Stimulated activated CD4-positive, alpha-beta T cell treated with anti-CD3 and anti-CD28 coated beads, Interleukin-1b, Interleukin-23, amount 100 ng/mL, for 48 hours (primary cell): ENCODE measurements at regions not wholly inside any gene's neighbourhood (a gene's known extent, or its start where the extent isn't known, plus 50 kb on each side); places are given as distances from the start of the nearest gene placed in this dataset.

Experiments used
- DNase-seq: peaks from one replicate; pipeline ENCODE4 v3.0.0-alpha.2; 2020

DNA sequence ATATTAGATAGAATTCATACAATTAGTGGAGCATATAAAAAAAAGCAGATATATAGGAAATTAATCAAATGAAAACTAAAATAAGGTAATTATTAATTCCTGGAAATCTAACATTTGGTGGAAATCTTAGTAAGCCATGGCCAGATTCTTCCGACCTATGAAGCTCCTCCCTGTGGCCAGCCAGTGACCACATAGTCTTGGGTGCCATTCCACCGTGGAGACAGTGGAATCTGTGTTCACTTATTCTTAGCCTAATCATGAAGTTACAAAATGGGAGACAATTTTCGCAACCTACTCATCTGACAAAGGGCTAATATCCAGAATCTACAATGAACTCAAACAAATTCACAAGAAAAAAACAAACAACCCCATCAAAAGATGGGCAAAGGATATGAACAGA, 241.9 kb upstream of the FLRT2 start:
- no peak for DNase-seq

DNA sequence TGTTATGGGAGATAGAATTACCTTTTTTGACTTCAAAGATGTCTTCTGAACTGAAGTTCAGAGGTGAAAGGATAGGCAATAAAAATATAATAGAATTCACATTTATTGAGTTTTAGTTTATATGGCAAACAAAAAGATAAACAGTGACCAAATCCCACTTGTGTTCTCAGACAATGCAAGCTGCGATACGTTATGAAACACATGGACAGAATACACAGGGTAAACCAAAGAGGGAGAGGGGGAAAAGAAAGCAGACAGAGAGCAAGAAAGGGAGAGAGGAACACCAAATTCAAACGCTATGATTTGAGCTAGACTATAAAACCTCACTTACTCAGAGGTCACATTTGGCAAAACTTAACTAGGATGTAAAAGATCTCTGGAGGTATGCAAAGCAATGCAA, 238.2 kb upstream of the FLRT2 start:
- no peak for DNase-seq

DNA sequence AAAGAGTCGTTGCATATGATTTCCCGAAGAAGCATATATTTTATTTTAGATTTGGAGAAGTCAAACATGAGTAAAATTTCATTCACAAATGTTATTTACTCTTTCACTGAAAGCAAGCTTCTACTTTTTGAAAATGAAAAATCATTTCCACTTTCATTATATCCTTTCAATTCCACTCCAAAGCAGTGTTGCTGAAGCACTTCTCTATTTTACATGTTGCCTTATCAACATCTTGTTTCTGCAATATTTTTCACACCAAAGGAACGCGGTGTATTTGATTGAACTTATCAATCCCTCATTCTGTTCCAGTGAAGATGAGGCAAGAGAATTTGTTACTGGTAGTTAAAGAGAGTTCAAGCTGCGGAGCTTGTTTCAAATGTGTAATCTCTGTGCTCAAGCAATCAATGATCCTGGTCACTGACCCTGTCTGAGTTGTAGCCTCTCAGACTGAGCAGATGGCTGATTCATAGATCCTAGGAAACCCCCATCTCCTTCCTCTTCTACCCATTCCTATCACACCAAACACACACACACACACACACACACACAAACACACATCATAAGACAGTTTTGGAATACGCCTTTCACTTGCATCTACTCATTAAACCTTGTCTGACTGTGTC, 236.2 kb upstream of the FLRT2 start:
- no peak for DNase-seq

DNA sequence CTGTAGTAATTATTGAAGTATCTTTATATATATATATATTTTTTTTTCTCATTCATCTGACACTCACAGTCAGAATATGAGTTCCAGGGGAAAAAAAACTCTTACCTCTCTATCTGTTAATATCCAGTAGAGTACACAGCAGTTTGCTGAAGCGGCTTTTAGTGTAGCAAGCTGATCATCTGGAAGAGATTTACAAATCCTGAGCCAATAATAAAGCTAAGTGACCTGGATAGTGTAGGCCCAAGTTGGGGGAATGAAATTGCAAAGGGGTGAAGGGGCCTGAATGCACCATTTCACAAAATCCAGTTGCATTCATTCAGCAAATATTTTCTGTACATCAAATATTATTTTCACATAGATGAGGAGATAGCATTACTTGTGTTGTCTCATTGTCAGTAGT, 234.6 kb upstream of the FLRT2 start:
- DNase-seq, result no peak

DNA sequence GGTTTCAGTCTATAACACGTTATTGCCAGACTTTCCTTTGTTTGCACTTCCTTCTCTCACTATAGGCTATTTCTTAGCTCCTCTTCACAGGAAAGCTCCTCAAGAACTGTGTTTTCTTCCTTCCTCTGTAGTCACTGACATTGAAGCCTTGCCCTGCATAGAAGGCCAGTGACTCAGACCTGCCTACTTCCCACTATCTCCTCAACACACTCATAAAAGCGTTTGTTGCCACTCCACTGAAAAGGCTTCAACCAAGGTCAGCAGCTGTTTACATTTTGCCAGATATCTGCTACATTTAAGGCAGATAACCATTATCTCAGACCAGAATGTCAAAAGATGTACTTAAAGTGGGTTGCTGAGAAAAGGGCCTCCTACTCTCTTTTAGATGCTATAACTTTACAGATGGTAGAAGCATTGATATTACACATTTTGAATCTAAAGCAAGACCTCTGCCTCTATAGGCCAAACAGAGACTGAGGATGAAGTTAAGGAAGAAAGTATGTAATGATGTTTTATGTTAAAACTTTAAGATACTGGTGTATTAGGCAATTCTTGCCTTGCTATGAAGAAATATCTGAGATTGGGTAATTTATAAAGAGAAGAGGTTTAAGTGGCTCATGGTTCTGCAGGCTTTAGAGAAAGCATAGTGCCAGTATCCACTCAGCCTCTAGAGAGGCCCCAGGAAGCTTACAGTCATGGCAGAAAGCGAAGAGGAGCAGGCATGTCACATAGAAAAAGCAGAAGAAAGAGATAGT, 233.3 kb upstream of the FLRT2 start:
- DNase-seq, result no peak

DNA sequence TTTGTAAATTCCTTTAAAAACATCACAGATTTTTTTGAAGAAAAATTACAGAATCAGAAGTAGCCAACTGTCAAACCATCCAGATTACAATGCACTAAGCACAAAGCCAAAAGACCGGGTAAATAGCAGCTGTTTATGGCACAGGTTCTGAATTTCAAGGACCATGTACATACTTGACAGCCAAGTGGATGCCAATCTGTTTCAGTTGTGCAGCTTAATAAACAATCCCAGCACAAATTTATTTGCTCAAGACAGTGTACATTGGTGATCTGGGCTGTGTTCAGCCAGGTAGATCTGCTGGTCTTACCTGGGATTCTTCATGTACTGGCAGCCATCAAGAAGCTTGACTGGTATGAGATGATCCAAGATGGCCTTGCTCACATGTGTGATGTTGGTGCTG, 229.8 kb upstream of the FLRT2 start:
- DNase-seq, result no peak

DNA sequence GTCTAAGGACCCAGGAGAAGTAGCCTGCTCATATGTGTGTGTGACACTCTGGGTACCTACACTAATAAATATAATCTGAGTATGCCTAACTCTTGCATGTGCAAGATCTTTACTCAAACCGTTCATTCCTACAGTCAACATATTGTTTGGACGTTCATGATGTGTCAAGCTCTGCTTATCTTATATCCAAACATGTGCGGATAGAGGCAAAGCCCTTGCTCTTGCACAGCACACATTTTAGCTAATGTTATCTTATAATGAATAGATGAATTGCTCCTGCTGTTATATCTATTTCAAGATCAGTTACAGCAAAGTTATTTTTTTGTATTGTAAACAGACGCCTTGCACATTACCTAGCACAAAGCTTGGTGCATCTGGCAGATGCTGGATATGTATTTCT, 228.4 kb upstream of the FLRT2 start:
- DNase-seq, result no peak

DNA sequence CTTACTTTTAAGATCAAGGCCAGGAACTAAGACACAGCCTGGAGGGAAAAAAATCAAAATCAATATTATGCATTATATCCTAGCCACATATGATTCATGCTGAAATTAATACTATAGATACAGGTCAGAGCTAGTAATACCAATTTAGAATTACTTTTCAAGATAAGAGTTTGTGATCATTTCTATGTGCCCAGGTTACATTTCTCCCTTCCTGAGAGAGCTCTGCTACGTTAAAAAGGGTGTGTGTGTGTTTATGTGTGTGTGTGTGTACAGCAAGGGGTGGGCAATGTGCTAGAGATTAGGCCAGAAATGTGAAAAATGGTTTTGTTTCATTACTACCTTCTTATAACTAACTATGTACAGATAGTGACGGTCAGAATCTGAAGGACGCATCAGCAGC, 223.9 kb upstream of the FLRT2 start:
- no peak for DNase-seq

DNA sequence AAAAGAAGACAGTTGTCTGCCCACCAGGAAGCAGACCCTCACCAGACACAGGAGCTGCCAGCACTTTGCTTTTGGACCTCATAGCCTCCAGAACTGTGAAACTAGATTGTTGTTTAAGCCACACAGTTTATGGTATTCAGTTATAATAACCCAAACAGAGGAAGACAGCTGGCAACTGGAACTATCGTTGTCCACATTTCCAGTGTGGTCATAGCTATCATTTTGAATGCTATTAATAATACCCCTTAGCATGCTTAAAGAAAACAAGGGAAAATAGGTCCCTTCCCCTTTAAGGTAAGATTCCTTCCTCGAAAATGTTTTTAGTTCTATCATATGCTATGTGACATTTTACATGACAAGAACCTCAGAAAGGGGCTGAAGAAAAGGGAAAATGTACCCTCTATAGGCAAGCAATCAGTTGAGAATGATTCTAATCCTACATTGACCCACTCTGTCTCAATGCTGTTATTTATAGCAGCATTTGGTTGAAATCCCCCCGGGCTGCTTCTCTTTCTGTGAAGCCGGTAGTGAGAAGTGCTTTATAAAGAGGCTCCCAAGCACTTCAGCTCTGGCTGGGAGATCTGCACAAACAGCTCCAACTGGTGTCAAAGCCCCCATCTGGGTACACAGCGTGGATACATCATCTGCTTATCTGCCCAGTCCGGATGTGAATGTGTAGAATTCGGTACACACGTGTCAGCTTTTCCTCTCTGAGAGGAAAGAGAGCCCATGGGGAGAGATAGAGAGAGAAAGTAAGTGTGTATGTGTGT, 221.2 kb upstream of the FLRT2 start:
- DNase-seq, result no peak

DNA sequence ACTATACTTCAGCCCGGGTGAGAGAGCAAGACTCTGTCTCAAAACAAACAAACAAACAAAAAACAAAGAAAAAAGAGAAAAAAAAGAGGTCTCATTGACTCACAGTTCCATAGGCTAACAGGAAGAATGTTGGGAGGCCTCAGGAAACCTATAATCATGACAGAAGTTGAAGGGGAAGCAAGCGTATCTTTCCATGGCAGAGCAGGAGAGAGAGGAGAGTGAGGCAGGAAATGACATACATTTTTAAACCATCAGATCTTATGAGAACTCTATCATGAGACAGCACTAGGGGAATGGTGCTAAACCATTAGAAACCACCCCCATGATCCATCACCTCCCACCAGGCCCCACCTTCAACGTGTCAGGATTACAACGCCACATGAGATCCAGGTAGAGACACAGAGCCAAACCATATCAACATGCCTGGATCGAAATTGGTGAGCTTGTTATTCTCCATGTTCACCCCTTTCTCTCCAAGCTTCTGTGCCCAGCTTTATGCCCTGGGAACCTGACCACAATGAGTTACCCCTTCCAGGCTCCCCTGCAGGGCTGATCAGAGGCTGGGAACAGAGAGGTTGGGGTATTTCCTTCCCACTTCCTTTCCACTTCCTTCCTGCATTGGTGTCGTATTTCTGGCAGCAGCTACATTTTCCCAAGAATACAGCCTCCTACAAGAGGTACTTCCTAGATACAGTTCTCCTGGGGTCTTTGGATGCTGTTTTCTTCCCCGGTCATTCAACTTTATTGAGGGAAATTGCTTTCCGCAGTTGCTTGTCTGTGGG, 219.3 kb upstream of the FLRT2 start:
- no peak for DNase-seq

DNA sequence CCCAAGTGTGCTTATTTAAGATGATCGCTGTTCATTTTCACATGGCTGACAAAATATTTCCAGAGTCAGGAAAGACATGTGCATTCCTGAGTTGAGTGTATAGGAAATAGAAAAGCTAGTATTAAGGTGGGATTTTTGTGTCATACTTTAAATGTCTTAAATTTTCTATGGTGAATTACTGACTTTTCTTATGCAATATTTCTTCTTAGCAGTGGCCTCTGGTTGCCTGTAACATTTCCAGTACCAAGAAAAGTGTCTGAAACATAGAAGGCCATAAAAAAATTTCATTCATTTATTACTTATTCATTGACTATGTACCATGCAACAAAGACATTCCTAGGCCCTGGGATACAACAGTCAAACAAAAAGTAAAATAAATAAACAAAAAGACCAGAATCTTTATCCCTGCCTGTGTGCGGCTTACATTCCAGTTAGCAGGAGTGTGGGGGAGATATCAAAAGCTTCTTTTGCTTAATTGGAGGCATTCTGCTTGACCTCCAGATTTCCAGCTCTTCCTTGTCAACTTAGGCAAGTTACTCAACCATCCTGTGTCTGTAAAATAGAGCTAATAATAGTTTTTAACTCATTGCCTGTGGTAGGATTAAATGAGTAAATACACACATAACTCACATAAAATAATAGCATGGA, 216.3 kb upstream of the FLRT2 start:
- no peak for DNase-seq

DNA sequence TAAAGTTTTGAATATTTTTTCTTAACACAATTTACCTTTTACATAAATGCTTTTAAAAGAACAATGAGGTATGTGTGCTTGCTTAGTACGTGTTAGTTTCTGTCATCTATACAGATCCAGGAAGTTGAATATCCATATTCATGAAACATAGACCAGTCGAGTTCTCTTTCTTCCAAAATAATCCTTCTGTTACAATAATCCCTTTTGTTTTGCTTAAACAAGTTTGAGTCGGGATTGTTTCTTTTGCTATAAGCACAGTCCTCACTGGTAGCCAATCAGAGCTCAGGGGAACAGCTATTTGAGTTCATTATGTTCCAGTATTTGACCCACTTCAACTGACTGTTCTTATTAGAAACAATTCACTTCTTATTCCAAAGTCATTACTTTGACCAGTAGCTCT, 214.7 kb upstream of the FLRT2 start:
- DNase-seq, result no peak

DNA sequence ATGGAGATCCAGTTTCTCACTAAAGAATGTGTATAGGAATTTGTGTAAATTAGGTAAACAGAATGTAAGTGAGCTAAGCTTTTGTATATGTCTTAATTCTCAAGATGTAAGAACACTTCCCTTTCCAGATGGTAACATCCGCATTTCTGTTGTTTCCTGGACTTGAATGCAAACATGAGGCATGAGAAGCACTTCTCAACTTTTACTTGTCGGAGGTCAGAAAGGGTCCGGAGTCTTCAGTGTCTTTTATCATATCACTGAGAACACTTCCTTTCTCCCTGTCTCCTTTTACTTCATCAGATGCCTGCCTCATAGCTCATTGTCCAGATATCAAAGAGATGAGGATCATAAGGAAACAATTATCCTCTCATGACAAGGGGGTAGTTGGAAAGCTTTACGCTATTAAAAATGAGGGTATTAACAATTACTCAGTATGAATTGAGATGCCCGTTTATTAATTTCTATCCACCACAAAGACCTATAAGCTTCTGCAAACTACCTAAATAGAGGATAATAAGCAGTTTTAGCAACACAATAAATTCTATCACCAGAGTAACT, 214.1 kb upstream of the FLRT2 start:
- DNase-seq, result no peak

DNA sequence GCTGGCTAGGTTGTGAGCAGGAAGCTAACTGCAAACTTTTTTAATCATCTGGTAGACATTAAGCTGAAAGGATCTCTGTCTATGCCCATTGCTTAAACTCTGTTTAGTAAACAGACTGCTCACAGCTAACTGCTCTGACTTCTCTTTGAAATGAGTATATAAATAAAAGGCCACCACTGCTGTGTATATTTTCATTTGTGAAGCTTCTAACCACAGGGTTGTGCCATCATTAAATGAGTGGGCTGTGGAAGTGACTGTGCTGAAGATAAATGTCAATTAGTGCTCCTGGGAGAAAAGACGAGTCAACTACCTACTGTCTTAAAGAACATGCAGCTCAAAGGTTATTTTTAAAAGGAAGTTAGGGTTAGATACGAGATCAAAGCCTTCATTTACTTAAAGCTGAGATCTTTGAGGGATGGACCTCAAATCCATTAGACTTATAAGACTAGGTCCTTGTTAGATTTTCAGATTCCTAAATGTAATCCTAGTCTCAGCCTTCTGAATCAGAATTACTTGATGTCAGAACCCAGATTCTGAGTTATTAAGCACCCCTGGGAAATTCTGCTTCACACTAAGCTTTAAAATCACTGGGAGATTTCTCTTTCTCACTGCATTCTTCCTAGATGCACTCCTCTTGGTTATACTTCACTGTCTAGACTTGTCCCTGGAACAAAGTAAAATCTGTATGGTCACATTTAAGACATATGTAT, 213.1 kb upstream of the FLRT2 start:
- no peak for DNase-seq

DNA sequence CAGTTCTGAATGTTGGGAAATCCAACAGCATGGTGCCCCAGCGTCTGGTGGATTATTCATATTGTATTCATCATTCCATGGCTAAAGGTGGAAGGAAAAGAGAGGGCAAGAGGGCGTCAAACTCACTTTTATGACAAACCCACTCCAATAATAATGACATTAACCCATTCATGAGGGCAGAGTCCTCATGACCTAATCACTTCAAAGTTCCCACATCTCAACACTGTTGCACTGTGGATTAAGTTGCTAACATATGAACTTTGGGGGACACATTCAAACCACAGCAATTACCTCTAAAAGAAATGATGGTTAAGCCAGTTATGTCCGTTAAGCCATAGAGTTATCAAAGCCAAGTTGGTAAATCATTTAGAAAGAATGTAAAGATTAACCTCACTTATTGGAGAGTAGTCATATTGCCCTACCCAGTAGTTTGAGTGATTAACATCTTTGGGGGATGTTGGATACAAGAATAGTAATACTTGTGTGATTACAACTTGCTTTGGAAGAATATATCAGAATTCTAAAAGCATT, 212.4 kb upstream of the FLRT2 start:
- no peak for DNase-seq

DNA sequence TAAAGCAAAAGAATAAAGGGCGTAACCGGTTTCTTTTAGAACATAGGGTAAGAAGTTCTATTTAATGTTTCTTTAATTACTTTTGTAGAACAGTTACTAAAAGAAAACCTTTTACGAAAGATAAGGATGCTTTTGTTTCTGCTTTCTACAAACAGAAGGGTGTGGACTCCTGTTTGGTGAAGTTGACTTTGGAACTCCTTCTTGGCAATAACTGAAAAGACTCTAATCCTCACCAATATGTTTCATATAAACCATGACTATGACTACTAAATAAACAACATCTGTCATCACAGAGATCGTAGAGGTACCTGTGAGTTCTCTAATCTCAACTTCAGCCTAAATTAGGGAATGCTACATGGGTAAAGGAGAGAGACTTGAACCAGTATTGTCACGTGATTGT, 210.8 kb upstream of the FLRT2 start:
- no peak for DNase-seq

DNA sequence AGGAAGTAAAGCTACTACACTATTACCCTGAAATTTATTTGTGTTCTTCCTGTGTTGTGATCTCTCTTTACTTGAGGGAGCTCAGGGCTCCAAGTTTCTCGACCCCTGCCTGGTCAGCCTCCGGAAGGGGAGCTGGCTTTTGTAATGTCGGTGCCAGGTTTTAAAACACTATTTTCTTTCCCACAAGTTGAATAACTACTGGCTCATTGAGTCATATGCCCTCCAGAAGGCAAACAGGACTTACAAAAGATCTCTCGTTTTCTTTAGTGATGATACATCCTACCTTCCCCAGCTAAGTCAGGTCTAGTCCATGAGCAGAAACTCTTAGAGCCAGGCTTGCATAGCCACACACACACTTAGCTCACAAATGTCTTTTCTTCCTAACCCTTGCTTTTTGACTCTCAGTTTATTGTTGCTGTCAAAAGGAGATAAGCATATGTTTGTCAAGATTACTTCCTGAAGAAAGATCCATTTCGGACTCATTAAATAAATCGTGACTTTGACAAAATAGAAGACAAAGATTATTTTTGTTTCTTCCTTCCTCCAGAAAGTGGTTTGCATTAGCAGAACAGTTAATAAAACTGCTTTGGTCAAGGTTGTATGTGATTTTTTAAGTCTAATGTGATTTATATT, 209.8 kb upstream of the FLRT2 start:
- no peak for DNase-seq

DNA sequence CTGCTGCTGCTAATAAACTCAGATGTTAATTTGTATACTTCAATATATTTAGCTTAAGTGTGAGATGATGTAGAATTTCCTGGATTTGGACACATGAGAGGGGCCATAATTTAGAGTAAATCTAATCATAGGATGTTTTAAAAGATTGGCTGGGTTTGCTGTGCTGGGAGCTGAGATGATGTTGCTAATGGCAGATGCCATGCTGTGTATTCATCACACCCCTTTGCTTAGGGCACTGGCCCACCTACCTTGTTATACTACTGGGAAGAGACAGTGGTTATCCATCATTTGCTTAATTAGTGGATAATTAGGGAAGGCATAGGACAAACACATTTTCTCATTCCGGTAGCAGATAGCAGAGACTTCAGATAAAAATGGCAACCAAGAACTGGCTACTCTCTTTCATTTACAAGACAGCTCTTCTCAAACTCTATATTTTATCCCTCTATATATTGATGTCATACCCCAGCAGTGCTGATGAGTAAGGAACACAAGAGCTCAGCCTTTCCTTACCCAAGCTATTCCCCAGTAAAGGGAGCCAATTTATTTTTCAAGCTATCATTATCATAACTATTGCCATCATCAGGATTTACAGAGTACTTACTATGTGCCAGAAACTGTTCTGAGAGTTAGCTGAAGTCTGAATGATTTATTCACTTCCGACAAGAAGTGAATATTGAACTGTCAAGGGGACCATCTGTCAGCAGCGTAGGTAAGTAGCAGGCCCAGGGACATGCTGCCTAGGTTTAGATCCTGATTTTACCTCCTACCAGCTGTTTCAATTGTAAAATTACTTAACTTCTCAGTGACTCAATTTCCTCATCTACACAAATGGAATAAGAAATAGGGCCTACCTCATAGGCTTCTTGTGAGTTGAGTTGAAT, 204.6 kb upstream of the FLRT2 start:
- no peak for DNase-seq

DNA sequence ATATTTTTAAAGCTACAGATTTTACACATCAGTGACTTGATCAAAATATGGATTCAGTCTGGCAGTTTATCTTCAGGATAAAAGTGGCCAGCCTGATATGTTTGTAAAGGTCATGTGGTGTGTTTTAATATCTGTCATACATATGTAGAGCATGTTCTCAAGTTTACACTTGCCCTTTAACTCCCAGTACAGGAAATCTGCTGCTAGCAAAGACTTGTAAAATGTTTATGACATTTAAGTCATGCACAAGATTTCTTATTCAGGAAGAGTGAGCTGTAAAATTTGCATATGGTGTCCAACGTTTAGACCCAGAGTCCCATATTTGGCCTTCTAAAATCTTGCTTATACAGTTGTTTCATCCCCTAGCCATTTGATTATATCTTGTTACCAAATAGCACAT, 197.5 kb upstream of the FLRT2 start:
- no peak for DNase-seq

DNA sequence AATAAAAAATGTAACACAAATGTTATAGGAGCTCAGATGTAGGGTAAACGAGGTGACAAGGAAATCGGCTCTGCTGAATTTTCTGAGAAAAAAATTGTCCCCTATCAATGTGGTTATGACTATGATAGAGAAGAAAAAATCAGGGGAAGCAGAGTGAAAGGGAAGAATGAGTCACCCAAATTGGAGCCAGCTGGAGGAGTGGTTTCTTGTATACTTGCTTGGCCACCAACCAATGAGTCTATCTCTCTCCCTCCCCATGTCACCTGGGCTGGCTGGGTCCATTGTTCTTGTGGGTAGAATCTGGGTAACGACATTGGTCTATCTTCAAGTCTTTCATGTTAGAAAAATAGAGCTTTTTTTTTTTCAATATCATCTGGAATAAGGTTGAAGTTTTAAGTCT, 196.6 kb upstream of the FLRT2 start:
- DNase-seq, result no peak
